Loucy (cell line): ENCODE measurements at regions not wholly inside any gene's neighbourhood (a gene's known extent, or its start where the extent isn't known, plus 50 kb on each side); places are given as distances from the start of the nearest gene placed in this dataset.

ENCODE experiments used
- H2AFZ ChIP-seq: fragments of 200-600 bp; sonication (generic); 2 replicates; pipeline ENCODE4 v1.6.0; 2016; ENCODE audit warnings: antibody characterized with exemption, mild to moderate bottlenecking, low read length, moderate library complexity
- H3F3A ChIP-seq: fragments of 200-600 bp; 2 replicates; pipeline ENCODE4 v1.6.0; 2016; ENCODE audit warnings: antibody characterized with exemption, low read depth, mild to moderate bottlenecking
- H3K27me3 ChIP-seq: fragments of 200-600 bp; sonication (generic); 2 replicates; pipeline ENCODE4 v1.6.1; 2014; ENCODE audit warnings: low read length, mild to moderate bottlenecking; ENCODE audit not compliant: insufficient read depth, poor library complexity, severe bottlenecking
- H3K36me3 ChIP-seq: fragments of 200-600 bp; sonication (generic); 2 replicates; pipeline ENCODE4 v1.6.1; 2016; ENCODE audit warnings: low read length; ENCODE audit not compliant: insufficient read depth
- H3K4me1 ChIP-seq: fragments of 200-600 bp; sonication (generic); 2 replicates; pipeline ENCODE4 v1.5.1; 2014; ENCODE audit warnings: low read length, mild to moderate bottlenecking; ENCODE audit not compliant: insufficient read depth, poor library complexity, severe bottlenecking
- H3K4me2 ChIP-seq: fragments of 200-600 bp; sonication (generic); 2 replicates; pipeline ENCODE4 v1.6.0; 2014; ENCODE audit warnings: antibody characterized with exemption, low read length, low read depth, mild to moderate bottlenecking; ENCODE audit not compliant: poor library complexity, severe bottlenecking
- H3K4me3 ChIP-seq: fragments of 200-600 bp; sonication (generic); 2 replicates; pipeline ENCODE4 v1.5.1; 2014; ENCODE audit warnings: low read length, mild to moderate bottlenecking, mixed read lengths; ENCODE audit not compliant: poor library complexity, severe bottlenecking
- H3K79me2 ChIP-seq: fragments of 200-600 bp; sonication (generic); 2 replicates; pipeline ENCODE4 v1.6.1; 2014; ENCODE audit warnings: low read length; ENCODE audit not compliant: insufficient read depth
- H3K9ac ChIP-seq: fragments of 200-600 bp; sonication (generic); 2 replicates; pipeline ENCODE4 v1.6.0; 2014; ENCODE audit warnings: mild to moderate bottlenecking, low read depth, low read length, moderate library complexity; ENCODE audit not compliant: poor library complexity, severe bottlenecking
- H3K9me2 ChIP-seq: fragments of 200-600 bp; sonication (generic); replicated peaks from 2 replicates; pipeline ENCODE4 v1.6.1; 2016; ENCODE audit warnings: low read depth, low read length, mixed read lengths
- H3K9me3 ChIP-seq: fragments of 200-600 bp; sonication (generic); 2 replicates; pipeline ENCODE4 v1.6.1; 2014; ENCODE audit warnings: mild to moderate bottlenecking, antibody characterized with exemption, low read length, low read depth; ENCODE audit not compliant: insufficient read depth
- H4K20me1 ChIP-seq: fragments of 200-600 bp; sonication (generic); 2 replicates; pipeline ENCODE4 v1.6.0; 2014; ENCODE audit warnings: antibody characterized with exemption, low read length, mild to moderate bottlenecking; ENCODE audit not compliant: insufficient read depth, poor library complexity, severe bottlenecking
- EZH2phosphoT487 ChIP-seq: fragments of 200-600 bp; IDR thresholded peaks from 2 replicates; pipeline ENCODE4 v1.6.1; 2018; ENCODE audit warnings: antibody characterized with exemption, mild to moderate bottlenecking, moderate library complexity, borderline replicate concordance
- TF ChIP-seq, protein P1 (sequence below): fragments of 200-600 bp; sonication (generic); conservative IDR thresholded peaks from 2 replicates; pipeline ENCODE4 v1.5.1; 2014; ENCODE audit warnings: mild to moderate bottlenecking, antibody characterized with exemption, low read length

GRCh38 chr10:131724169-131724545 is 176.7 kb upstream of the PPP2R2D start:
- no peaks in the 10 kb centered on the region for H3K79me2 ChIP-seq
- H3K27me3 ChIP-seq, result no peaks in the 10 kb centered on the region
- H3K36me3 ChIP-seq, result no peaks in the 10 kb centered on the region
- no peaks in the 10 kb centered on the region for H3F3A ChIP-seq
- no peak overlapping the region for H2AFZ ChIP-seq
- TF ChIP-seq, protein P1, sequence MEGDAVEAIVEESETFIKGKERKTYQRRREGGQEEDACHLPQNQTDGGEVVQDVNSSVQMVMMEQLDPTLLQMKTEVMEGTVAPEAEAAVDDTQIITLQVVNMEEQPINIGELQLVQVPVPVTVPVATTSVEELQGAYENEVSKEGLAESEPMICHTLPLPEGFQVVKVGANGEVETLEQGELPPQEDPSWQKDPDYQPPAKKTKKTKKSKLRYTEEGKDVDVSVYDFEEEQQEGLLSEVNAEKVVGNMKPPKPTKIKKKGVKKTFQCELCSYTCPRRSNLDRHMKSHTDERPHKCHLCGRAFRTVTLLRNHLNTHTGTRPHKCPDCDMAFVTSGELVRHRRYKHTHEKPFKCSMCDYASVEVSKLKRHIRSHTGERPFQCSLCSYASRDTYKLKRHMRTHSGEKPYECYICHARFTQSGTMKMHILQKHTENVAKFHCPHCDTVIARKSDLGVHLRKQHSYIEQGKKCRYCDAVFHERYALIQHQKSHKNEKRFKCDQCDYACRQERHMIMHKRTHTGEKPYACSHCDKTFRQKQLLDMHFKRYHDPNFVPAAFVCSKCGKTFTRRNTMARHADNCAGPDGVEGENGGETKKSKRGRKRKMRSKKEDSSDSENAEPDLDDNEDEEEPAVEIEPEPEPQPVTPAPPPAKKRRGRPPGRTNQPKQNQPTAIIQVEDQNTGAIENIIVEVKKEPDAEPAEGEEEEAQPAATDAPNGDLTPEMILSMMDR, result no peak
- TF ChIP-seq EZH2phosphoT487, result no peak
- H3K4me3 ChIP-seq, result no peak overlapping the region
- H3K4me1 ChIP-seq, result no peaks in the 10 kb centered on the region
- no peak overlapping the region for H3K9ac ChIP-seq
- H3K9me2 ChIP-seq, result no peaks in the 10 kb centered on the region
- H3K4me2 ChIP-seq, result no peak overlapping the region
- H4K20me1 ChIP-seq, result no peaks in the 10 kb centered on the region
- peaks cover 2% of the 10 kb centered on the region; the same call in 1 of the 2 replicates for H3K9me3 ChIP-seq

- Histone ChIP-seq H3K27me3 (no peaks in the 10 kb centered on the region), H4K20me1 (no peaks in the 10 kb centered on the region), H3K4me1 (no peaks in the 10 kb centered on the region), H3K36me3 (no peaks in the 10 kb centered on the region), H3K4me2 (no peak overlapping the region), H3K79me2 (no peaks in the 10 kb centered on the region), H3K9ac (no peak overlapping the region), H2AFZ (no peak overlapping the region), H3K9me2 (no peaks in the 10 kb centered on the region), H3F3A (no peaks in the 10 kb centered on the region), H3K4me3 (no peak overlapping the region), H3K9me3 (peaks cover 2% of the 10 kb centered on the region; the same call in 1 of the 2 replicates)
- TF ChIP-seq EZH2phosphoT487, result no peak
- TF ChIP-seq, protein P1, result no peak
Observed at GRCh38 chr10:131724891-131725580, 175.8 kb upstream of the PPP2R2D start.

GRCh38 chr10:131725581-131726069 is 175.2 kb upstream of the PPP2R2D start:
- Histone ChIP-seq H3F3A (no peaks in the 10 kb centered on the region), H3K9me3 (peaks cover 2% of the 10 kb centered on the region; the same call in 1 of the 2 replicates), H4K20me1 (no peaks in the 10 kb centered on the region), H3K4me1 (no peaks in the 10 kb centered on the region), H3K27me3 (no peaks in the 10 kb centered on the region), H3K9ac (no peak overlapping the region), H3K36me3 (no peaks in the 10 kb centered on the region), H3K4me2 (no peak overlapping the region), H2AFZ (no peak overlapping the region), H3K4me3 (no peak overlapping the region), H3K9me2 (no peaks in the 10 kb centered on the region), H3K79me2 (no peaks in the 10 kb centered on the region)
- no peak for TF ChIP-seq EZH2phosphoT487
- TF ChIP-seq, protein P1, result no peak
